ENCODE measurements at regions not wholly inside any gene's neighbourhood (a gene's known extent, or its start where the extent isn't known, plus 50 kb on each side); places are given as distances from the start of the nearest gene placed in this dataset.

DNA sequence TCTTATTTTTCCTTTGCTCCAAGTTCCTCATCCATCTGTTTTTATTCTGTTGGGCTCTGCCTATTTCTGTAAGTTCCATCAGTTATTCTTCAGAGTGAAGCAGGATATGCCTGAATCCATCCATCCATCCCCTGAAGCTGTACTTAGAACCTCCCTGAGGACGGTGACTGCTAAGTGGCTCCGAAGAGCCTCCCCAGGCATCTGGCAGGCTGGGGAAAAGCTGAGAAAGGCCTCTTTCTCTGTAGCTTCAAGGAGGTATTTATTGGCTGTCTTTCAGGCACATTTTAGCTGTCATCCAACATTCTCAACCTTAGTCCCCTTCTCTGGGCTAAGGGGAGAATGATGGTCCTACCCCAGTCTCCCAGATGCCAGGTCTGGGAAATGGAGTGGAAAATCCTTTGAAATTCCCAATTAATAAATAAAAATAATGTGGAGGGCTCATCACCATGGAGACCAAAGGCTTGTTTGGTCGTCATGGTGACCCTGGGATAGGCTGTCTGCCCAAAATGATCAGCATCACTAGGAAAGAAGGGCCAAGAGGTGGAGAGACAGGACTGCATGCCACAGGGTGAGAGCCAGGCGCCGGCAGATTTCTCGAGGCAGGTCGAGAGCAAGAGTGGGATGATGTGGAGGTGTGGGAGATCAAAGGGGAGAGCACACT is 82.0 kb downstream of the UBIAD1 start:
- TF ChIP-seq CEBPB (IDR thresholded peaks at IDR 0.05) (no peak), EGR1 (IDR thresholded peaks at IDR 0.05) (no peak), TCF12 (IDR thresholded peaks at IDR 0.05; ENCODE audit: low read depth) (no peak), ZBTB7A (IDR thresholded peaks at IDR 0.05; ENCODE audit: low read depth) (no peak), NFIC (IDR thresholded peaks at IDR 0.05) (no peak)
- TF ChIP-seq, protein P1, sequence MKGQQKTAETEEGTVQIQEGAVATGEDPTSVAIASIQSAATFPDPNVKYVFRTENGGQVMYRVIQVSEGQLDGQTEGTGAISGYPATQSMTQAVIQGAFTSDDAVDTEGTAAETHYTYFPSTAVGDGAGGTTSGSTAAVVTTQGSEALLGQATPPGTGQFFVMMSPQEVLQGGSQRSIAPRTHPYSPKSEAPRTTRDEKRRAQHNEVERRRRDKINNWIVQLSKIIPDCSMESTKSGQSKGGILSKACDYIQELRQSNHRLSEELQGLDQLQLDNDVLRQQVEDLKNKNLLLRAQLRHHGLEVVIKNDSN (IDR thresholded peaks at IDR 0.05), result no peak
- TF ChIP-seq, protein P2, sequence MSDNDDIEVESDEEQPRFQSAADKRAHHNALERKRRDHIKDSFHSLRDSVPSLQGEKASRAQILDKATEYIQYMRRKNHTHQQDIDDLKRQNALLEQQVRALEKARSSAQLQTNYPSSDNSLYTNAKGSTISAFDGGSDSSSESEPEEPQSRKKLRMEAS (IDR thresholded peaks at IDR 0.05), result no peak

DNA sequence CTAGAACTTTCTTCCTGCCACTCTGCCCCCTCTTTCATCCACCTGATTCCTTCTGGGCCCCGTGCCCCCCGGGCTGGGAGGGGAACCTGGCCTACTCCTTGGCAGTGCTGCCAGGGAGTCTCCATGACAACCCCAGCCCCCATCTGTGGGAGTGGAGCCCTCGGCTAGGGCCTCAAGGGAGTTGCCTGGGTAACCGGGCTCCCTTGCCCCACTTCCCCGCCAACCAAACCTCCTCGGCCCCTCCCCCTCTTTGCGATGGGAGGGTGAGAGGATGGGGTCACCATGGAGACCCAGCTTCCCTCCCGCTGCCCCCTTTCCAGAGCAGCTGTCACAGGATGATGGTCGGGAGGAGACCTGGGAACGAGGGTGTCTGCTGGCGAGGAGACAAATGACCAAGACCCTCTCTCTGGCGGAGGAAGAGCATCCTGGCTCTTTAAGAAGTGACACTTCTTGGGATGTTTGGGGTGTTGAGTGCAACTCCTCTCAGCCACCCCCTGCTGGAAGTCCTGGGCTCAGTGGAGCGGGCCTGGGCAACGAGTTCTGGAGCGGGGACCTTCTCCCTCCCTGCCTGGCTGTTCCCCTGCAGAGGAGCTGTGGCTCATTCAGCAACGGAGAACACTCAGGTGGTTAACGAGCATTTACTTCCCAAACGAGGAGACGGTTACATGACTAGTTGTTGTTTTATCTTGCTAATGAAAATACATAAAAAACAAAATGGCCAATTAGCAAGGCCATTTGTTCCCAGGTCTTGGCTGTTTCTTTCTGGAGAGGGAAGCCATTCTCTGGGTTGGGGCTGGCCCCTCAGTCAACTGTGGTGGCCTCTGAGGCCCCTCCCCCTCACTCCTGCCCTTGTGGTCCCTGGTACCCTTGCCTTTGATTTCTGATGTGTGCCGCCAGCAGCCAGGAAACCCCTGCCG is 82.8 kb downstream of the UBIAD1 start:
- TF ChIP-seq FOXM1 (IDR thresholded peaks at IDR 0.05; ENCODE audit: borderline replicate concordance, low read depth) (no peak), TEAD4 (IDR thresholded peaks at IDR 0.05) (no peak), RAD21 (IDR thresholded peaks at IDR 0.05; ENCODE audit: low read depth) (no peak), CREB1 (IDR thresholded peaks at IDR 0.05; ENCODE audit: low read depth) (no peak), YY1 (IDR thresholded peaks at IDR 0.05; ENCODE audit: low read depth) (no peak), TCF12 (IDR thresholded peaks at IDR 0.05; ENCODE audit: low read depth) (no peak), ZBTB7A (IDR thresholded peaks at IDR 0.05; ENCODE audit: low read depth) (no peak), EP300 (IDR thresholded peaks at IDR 0.05; ENCODE audit: borderline replicate concordance) (no peak), EGR1 (IDR thresholded peaks at IDR 0.05) (no peak)
- TF ChIP-seq, protein P2 (IDR thresholded peaks at IDR 0.05), result no peak
- TF ChIP-seq, protein P1 (IDR thresholded peaks at IDR 0.05), result no peak

DNA sequence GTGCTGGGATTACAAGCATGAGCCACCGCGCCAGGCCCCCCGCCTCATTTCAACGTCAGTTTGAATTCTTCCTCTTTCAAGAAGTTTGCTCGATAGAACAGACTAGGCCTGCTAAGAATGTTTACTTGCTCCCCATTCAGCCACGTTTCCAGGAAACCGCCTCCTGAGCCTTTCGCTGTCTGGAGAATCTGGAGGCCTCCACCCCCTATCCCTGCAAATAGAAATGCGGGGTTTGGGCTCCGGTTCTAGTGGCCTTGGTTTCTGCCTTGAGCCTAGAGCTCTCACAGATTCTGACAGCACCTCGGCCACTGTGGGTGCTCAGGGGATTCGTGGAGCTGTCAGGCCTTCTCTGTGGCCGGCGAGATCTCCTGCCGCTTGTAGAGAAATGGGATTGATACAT is 84.3 kb downstream of the UBIAD1 start:
- TF ChIP-seq RAD21 (IDR thresholded peaks at IDR 0.05; ENCODE audit: low read depth), result no peak
- TF ChIP-seq, protein P3, sequence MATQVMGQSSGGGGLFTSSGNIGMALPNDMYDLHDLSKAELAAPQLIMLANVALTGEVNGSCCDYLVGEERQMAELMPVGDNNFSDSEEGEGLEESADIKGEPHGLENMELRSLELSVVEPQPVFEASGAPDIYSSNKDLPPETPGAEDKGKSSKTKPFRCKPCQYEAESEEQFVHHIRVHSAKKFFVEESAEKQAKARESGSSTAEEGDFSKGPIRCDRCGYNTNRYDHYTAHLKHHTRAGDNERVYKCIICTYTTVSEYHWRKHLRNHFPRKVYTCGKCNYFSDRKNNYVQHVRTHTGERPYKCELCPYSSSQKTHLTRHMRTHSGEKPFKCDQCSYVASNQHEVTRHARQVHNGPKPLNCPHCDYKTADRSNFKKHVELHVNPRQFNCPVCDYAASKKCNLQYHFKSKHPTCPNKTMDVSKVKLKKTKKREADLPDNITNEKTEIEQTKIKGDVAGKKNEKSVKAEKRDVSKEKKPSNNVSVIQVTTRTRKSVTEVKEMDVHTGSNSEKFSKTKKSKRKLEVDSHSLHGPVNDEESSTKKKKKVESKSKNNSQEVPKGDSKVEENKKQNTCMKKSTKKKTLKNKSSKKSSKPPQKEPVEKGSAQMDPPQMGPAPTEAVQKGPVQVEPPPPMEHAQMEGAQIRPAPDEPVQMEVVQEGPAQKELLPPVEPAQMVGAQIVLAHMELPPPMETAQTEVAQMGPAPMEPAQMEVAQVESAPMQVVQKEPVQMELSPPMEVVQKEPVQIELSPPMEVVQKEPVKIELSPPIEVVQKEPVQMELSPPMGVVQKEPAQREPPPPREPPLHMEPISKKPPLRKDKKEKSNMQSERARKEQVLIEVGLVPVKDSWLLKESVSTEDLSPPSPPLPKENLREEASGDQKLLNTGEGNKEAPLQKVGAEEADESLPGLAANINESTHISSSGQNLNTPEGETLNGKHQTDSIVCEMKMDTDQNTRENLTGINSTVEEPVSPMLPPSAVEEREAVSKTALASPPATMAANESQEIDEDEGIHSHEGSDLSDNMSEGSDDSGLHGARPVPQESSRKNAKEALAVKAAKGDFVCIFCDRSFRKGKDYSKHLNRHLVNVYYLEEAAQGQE (IDR thresholded peaks at IDR 0.05; ENCODE audit: low read depth), result no peak
- TF ChIP-seq EP300 (IDR thresholded peaks at IDR 0.05; ENCODE audit: borderline replicate concordance), result no peak
- TF ChIP-seq, protein P1 (IDR thresholded peaks at IDR 0.05), result no peak

DNA sequence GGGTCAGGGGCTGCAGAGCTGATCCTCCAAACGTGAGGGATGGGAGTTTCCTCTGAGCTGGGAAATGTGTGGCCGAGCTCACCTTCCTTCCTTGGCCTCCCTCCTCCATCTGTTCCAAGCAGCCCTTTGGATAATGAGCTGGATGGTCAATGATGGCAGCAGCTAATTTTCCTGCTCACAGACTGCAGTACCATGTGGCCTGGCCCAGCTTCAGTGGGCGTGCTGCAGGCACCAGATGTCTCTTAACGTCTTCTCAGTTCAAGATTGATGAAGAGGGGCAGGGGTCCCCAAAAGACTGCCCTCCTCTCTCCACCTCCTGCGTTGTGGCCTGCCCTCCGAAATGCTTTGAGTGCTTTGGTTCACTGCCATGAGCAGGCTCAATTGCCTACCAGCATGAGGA is 86.0 kb downstream of the UBIAD1 start:
- TF ChIP-seq FOXM1 (IDR thresholded peaks at IDR 0.05; ENCODE audit: borderline replicate concordance, low read depth), result no peak
- TF ChIP-seq NFIC (IDR thresholded peaks at IDR 0.05), result no peak
- no peak for TF ChIP-seq ZBTB7A (IDR thresholded peaks at IDR 0.05; ENCODE audit: low read depth)
- no peak for TF ChIP-seq CREB1 (IDR thresholded peaks at IDR 0.05; ENCODE audit: low read depth)
- TF ChIP-seq, protein P1 (IDR thresholded peaks at IDR 0.05), result no peak
- no peak for TF ChIP-seq RAD21 (IDR thresholded peaks at IDR 0.05; ENCODE audit: low read depth)
- TF ChIP-seq TCF12 (IDR thresholded peaks at IDR 0.05; ENCODE audit: low read depth), result no peak
- TF ChIP-seq TEAD4 (IDR thresholded peaks at IDR 0.05), result no peak
- no peak for TF ChIP-seq CEBPB (IDR thresholded peaks at IDR 0.05)
- TF ChIP-seq, protein P2 (IDR thresholded peaks at IDR 0.05), result no peak
- TF ChIP-seq TAF1 (IDR thresholded peaks at IDR 0.05; ENCODE audit: low read depth), result no peak
- TF ChIP-seq EGR1 (IDR thresholded peaks at IDR 0.05), result no peak
- TF ChIP-seq, protein P3 (IDR thresholded peaks at IDR 0.05; ENCODE audit: low read depth), result no peak
- no peak for TF ChIP-seq YY1 (IDR thresholded peaks at IDR 0.05; ENCODE audit: low read depth)
- no peak for TF ChIP-seq EP300 (IDR thresholded peaks at IDR 0.05; ENCODE audit: borderline replicate concordance)
